Ovary (tissue), 7 donors: ENCODE measurements at regions not wholly inside any gene's neighbourhood (a gene's known extent, or its start where the extent isn't known, plus 50 kb on each side); places are given as distances from the start of the nearest gene placed in this dataset.

Experiments used
- DNase-seq, 5 donors: peaks; one replicate each; pipeline ENCODE4 v3.0.0-alpha.2; 2019 to 2020
- H3K27ac ChIP-seq, 2 donors: fragments of 200-600 bp; one replicate each; pipeline versions ENCODE4 v1.5.1 to v1.8.0; 2019 to 2022
- H3K27me3 ChIP-seq: fragments of 200-600 bp; one replicate; pipeline ENCODE4 v1.8.0; 2022
- H3K36me3 ChIP-seq: fragments of 200-600 bp; sonication (generic); one replicate; pipeline ENCODE4 v1.5.1; 2019
- H3K4me1 ChIP-seq: one replicate; pipeline ENCODE4 v1.8.1; 2013; ENCODE audit warnings: mild to moderate bottlenecking, moderate library complexity; ENCODE audit not compliant: insufficient read depth
- H3K4me3 ChIP-seq: fragments of 200-600 bp; sonication (generic); one replicate; pipeline ENCODE4 v1.5.1; 2017
- H3K9me3 ChIP-seq, 2 donors: fragments of 200-600 bp in 1 of 2; sonication (generic) in 1 of 2; one replicate each; pipeline versions ENCODE4 v1.5.1 to v1.8.1; 2013 to 2019; ENCODE audit warnings: mild to moderate bottlenecking in 1 of 2, moderate library complexity in 1 of 2
- CTCF ChIP-seq, 3 donors: fragments of 450-650 bp in 2 of 3; fragments of 200-600 bp in 1 of 3; IDR thresholded peaks; one replicate each; pipeline versions ENCODE4 v1.5.1 to v1.8.0; 2016 to 2022; ENCODE audit warnings: antibody characterized with exemption in 3 of 3, mild to moderate bottlenecking in 1 of 3
- EP300 ChIP-seq: sonication (generic); formaldehyde crosslinking; IDR thresholded peaks from one replicate; pipeline ENCODE4 v1.6.1; 2017; ENCODE audit warnings: antibody characterized with exemption
- POLR2A ChIP-seq: fragments of 450-650 bp; IDR thresholded peaks from one replicate; pipeline ENCODE4 v1.6.1; 2017; ENCODE audit warnings: antibody characterized with exemption, mild to moderate bottlenecking, moderate library complexity
- WGBS, 3 donors: extraction: QIAGEN DNeasy Blood & Tissue Kit in 1 of 3; methylation state at CpG; one replicate each; pipeline versions ENCODE4 v1.1.5 to v1.1.7; 2013 to 2017; 5-methylcytosine and 5-hydroxymethylcytosine counted together
- intact Hi-C, 4 donors: fragments of 100-400 bp; cut with DNase I; formaldehyde crosslinking; loops; one replicate each; pipeline versions ENCODE4 v1.11.0 to v1.15.1; 2022 to 2023
- donor health status: DM: no; HTN: no; CAD: no; lungs with moderate emphysema.
- donor health status: DM: no; HTN: no; CAD: no.
- donor health status: Bipolar disorder and iron deficiency.
- donor health status: DM: no; HTN: no; CAD: no.
- donor health status: DM: yes; HTN: yes; CAD: no.

GRCh38 chr2:185643434-185643833, 95.2 kb upstream of the FSIP2 start:
- intact Hi-C loops = no loop called here
- DNase-seq = no peak
- no peaks in the 10 kb centered on the region for H3K27me3 ChIP-seq
- no peak overlapping the region for H3K27ac ChIP-seq
- peaks cover 2% of the 10 kb centered on the region for H3K4me1 ChIP-seq
- H3K9me3 ChIP-seq = no peaks in the 10 kb centered on the region
- H3K36me3 ChIP-seq = no peaks in the 10 kb centered on the region
- no peak overlapping the region for H3K4me3 ChIP-seq
- TF ChIP-seq POLR2A (no peak), EP300 (no peak), CTCF (IDR thresholded peaks at IDR 0.05) (no peak)
- WGBS, 3 donors = 71 to 89% (median 79%) methylated on average over 1 of the region's 1 CpG

- Histone ChIP-seq H3K4me3 (no peak overlapping the region), H3K4me1 (peaks cover 2% of the 10 kb centered on the region), H3K27ac (no peak overlapping the region), H3K36me3 (no peaks in the 10 kb centered on the region), H3K27me3 (no peaks in the 10 kb centered on the region), H3K9me3 (no peaks in the 10 kb centered on the region)
- intact Hi-C loops = no loop called here
- WGBS, 3 donors = 8 to 18% (median 12%) methylated on average over 3 of the region's 3 CpGs
- TF ChIP-seq CTCF (IDR thresholded peaks at IDR 0.05) (no peak), POLR2A (no peak), EP300 (no peak)
- no peak for DNase-seq
These were observed 93.8 kb upstream of the FSIP2 start for GRCh38 chr2:185644828-185645227.

- TF ChIP-seq POLR2A (no peak), CTCF (IDR thresholded peaks at IDR 0.05) (no peak), EP300 (no peak)
- intact Hi-C loops = no loop called here
- Histone ChIP-seq H3K36me3 (no peaks in the 10 kb centered on the region), H3K4me3 (no peak overlapping the region), H3K27ac (no peak overlapping the region), H3K4me1 (peaks cover 2% of the 10 kb centered on the region), H3K9me3 (no peaks in the 10 kb centered on the region), H3K27me3 (no peaks in the 10 kb centered on the region)
- WGBS, 3 donors = 53 to 69% (median 58%) methylated on average over 1 of the region's 1 CpG
- DNase-seq = no peak
These were observed 93.1 kb upstream of the FSIP2 start for GRCh38 chr2:185645529-185645928.

GRCh38 chr2:185658750-185659149, 79.9 kb upstream of the FSIP2 start:
- Histone ChIP-seq H3K9me3 (no peaks in the 10 kb centered on the region), H3K27ac (no peak overlapping the region), H3K36me3 (no peaks in the 10 kb centered on the region), H3K4me3 (no peak overlapping the region), H3K27me3 (no peaks in the 10 kb centered on the region), H3K4me1 (no peaks in the 10 kb centered on the region)
- TF ChIP-seq EP300 (no peak), POLR2A (no peak), CTCF (IDR thresholded peaks at IDR 0.05) (no peak)
- DNase-seq = no peak
- WGBS, 3 donors = 89 to 94% (median 94%) methylated on average over 2 of the region's 2 CpGs
- intact Hi-C loops = no loop called here

GRCh38 chr2:185663811-185664210, 74.8 kb upstream of the FSIP2 start:
- 88 to 95% (median 92%) methylated on average over 1 of the region's 1 CpG for WGBS, 3 donors
- Histone ChIP-seq H3K27me3 (no peaks in the 10 kb centered on the region), H3K4me1 (no peaks in the 10 kb centered on the region), H3K27ac (no peak overlapping the region), H3K9me3 (no peaks in the 10 kb centered on the region), H3K36me3 (no peaks in the 10 kb centered on the region), H3K4me3 (no peak overlapping the region)
- intact Hi-C loops = no loop called here
- TF ChIP-seq CTCF (IDR thresholded peaks at IDR 0.05) (no peak), EP300 (no peak), POLR2A (no peak)
- no peak for DNase-seq
